Stimulated activated CD4-positive, alpha-beta T cell treated with anti-CD3 and anti-CD28 coated beads, Interleukin-4, amount 100 ng/mL, for 48 hours (primary cell): ENCODE measurements at regions not wholly inside any gene's neighbourhood (a gene's known extent, or its start where the extent isn't known, plus 50 kb on each side); places are given as distances from the start of the nearest gene placed in this dataset.

Experiments used
- DNase-seq, 2 donors: peaks; one replicate each; pipeline ENCODE4 v3.0.0-alpha.2; 2020; ENCODE audit warnings: low read depth in 2 of 2

DNA sequence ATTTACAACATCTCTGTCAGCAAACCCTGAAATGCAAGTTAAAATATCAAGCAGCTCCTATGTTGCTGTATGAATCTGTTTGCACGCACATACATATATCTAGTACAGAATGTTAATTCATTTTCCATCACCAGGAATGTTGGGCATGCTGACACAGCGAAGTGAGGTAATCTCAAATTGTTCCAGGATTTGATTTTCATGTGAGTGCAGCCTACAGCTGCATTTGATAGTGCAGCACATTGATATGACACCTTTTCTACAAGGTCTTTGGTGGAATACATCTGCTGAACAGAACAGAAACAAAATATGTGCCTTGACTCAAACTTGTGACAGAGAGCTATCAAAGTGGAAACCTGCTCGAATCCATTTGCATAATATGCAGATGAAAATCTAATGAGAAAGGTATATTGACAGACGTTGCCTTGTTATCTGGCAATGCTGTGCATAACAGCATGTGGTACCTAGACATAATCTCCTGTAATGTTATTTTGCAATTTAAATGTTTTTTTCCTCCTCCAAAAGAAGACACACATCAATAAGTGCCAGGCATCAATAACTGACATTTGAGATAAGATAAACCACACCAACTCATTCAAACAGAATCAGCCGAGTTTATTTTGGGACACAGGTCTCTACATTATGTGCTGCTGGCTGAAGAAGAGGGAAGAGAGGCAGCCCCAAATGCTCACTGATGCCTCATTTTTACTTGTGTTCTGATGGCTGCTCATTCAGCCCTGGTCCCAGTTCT lies 512.2 kb downstream of the ZNF608 start:
- no peak for DNase-seq

DNA sequence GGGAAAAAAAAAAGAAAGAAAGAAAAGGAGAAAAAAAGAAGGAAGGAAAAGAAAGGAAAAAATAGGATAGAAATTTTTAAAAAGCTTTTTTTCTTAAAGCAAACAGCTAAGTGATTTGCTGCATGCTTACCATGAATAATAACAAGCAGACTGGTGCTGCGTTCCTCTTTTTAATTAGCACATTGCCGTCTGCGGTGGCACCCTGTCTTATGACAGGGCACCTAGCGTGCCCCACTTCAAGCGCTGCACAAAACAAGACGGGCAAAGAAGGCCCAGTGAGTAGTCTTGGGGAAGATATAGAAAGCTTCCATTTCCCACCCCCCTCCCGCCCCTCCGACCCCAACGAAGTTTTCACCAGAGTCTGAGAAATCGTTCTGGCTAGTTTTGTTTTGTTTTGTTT lies 513.9 kb downstream of the ZNF608 start:
- DNase-seq = no peak

DNA sequence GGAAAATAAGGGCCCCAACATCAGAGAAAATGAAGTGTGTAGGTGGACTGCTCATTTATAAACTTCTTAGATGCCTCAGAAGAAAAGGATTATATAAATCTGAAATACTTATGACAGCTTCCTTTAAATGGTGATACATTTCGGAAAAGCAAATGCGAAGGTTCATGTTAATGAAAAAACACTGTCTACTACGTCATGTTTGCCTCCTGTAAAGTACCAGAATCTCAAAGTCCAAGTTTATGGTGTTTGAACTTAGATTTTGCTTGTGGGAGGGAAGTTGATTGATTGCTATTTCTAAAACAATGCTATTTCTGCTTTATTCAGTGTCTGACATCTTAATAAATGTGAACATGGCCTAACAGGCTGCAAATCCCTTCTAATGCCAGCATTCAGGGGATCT lies 514.6 kb downstream of the ZNF608 start:
- no peak for DNase-seq

DNA sequence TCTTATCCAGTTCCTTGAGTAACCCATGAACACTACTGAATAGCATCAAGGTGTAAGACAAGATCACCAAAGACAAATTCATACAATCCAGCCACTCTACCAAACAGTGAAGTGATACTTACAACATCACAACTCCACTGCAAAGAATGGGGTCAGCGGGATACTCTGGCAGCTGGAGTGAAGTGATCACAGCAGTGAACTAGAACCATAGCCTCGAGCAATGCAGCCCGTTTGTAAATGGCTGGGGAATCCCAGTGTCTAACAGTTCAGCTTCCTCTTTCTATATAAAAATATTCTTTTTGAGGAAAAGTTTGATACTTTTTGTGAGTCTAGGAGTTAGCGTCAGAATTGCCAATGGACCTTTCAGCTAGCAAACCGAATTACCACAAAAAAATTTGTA lies 515.2 kb downstream of the ZNF608 start:
- no peak for DNase-seq

DNA sequence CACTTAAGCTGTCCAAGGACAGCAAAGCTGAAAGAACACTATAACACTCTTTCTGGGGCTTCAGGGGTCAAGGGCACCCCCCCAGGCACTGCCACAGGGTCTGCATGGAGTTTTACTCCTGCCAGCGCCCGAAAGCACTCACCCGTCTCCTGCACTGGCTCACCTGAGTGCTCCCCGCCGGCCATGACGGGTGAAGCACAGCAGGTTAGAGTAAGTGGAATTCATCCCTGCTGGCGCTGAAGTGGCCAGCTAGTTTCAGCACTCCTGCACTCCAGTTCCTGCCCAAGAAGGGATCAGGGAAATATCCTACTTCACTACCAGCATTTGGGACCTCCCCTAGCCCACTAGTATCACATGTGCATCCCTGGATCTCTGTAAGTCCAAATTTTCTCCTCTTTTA lies 516.0 kb downstream of the ZNF608 start:
- no peak for DNase-seq

DNA sequence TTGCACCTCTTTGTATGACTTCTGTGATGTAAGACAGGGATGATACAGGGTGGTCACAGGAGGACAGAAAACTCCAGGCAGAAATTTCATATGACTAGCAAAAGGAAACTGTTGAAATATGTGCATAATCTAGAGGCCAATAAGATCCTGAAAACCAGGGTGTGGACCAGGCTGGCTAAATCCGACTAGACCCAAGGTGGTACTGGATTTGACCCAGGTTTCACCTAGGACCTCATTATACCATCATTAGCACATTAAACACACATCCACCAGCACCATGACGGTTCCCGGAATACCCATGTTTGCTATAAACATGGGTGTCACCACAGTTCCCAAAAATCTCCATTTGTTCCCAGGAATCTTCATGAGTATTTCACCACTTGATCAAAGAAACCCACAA lies 517.1 kb downstream of the ZNF608 start:
- no peak for DNase-seq

DNA sequence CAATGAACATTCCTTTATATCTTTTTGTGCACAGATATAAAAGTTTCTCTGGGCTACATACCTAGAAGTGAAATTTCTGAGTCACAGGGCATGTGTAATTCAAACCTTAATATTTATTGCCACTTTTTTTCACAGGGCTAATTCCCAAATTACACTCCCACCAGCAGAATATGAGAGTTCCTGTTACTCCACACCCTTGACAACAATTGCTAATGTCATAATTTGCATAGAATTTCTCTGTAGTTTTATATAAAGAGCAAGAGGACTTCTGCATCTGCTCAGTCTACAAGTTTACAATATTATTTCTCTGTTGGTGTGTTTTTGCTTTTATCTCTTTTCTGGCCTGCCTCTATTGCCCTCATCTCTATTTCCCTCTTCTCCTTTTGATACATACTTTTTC lies 518.5 kb downstream of the ZNF608 start:
- no peak for DNase-seq

DNA sequence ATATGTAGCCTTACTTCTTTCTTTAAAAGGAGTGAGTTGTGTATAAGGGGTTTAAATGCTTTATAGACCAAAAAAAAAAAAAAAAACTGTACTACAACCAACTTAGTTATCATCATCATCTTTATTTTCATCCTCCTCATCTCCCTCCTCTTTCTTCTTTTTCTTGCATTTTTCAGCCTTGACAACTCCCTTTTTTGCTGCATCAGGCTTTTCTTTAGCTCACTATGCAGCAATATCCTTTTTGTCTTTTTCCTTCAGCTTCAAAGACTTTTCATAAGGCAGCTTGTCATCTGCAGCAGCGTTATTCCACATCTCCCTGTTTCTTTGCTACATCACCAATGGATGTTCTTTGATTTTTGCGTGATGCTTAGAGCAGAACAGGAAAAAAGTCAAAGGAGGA lies 526.0 kb downstream of the ZNF608 start:
- no peak for DNase-seq

DNA sequence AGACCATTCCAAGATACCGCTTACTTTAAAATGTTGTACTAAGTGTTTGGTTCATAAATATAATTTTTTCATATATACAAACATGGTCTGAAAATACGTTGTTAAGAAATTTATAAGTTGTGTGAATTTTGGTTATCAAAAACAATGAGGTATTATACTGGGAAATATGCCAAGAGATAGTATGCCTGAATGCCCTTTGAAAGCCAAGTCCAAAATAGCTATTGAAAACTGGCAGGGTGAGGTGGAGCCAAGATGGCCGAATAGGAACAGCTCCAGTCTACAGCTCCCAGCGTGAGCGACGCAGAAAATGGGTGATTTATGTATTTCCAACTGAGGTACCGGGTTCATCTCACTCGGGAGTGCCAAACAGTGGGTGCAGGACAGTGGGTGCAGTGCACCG lies 533.5 kb downstream of the ZNF608 start:
- no peak for DNase-seq

DNA sequence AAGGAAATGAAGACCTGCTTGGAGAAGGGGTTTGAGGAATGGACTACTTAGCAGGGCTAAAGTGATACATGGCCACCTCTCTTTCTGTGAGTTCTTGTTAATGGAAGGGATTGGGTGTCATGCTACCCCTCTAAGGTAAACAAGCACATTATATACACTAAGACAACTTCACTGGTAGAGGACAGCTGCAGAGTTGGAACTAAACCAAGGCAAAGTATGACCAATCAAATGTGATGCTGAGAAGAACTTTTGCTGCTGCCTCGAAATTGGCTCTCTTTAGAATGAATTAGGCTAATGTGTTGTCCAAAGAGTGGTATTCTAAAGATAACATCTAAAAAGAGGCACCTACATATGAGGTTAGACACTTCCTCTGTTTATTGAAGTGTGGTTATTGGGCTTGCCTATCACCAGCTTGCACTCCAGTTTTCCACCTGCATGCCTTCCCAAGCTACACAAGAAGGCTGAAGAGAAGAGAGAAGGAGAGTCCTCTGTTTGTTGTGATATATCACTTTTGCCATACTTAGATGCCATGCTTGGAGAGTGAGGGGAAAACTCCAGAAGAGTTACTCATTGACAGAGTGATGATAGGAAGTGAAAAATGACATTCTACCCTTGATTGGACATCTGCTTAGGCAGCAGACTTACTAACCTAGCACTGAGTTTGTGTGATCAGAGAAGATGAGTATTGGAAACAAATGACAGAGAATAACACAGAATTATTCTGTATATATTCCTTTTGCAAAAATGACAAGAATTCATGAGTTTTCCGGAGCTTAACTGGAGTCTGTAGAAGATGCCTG lies 536.1 kb downstream of the ZNF608 start:
- DNase-seq = no peak

DNA sequence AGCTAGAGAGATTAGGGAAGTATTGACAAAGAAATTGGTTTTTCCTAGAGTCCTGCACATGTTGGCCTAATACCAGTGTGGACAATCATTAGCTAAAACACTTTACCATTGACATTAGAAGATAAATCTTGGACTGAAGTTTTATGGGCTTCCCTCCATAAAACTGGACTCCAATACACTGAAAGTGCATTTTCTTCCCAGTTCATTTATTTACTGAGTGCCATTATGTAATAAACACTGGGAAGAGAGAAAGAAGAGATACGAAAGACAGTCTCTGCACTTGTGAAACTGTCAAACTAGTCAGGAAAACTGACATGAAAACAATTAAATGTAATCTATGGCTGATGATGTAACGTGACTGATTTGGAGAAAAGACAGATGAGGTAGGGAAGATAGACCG lies 539.3 kb downstream of the ZNF608 start:
- DNase-seq = no peak

DNA sequence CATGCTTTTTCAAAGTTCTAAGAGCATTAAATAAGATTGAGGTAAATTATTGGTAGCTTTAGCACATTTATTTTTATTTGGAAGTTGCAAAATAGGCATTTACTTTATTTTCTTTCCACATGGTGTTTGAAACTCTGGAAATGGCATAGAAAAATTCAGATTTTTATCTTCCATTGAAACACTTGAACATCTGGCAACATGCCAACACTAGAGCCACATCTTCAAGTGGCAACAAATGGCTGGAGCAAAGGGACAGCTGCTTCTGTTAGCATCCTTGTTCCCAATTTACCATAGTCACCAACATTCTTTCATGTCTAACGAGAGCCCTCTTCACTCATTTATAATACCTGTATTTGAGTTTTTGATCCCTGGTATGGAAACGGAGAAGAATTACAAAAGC lies 539.9 kb downstream of the ZNF608 start:
- no peak for DNase-seq

DNA sequence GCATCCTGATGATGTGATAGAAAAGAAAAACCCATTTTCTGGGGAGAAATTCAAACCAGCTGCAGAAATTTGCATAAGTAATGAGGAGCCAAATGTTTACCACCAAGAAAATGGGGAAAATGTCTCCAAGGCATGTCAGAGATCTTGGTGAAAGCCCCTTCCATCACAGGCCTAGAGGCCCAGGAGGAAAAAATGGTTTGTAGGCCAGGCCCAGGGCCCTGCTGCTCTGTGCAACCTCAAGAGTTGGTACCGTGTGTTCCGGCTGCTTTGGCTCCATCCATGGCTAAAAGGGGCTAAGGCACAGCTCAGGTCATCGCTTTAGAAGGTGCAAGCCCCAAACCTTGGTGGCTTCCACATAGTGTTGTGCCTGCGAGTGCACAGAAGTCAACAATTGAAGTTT lies 543.1 kb downstream of the ZNF608 start:
- no peak for DNase-seq

DNA sequence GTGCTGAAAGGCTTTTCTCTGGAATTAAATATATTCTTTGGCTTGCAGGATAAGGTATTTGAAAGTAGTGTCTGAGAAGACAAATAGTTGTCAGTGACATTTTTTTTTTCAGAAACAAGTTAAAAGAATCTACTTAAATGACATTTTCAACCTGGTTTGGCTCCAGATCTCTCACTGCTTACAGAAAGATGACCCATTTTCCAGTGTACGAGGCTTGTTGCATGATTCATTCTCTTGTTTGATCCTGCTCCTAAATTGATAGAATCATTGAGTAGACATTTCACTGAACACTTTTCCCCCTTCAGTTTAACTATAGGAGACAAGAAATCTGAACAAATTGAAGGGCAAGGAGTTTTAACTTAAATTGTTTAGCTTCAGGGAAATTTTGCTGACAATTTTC lies 546.1 kb downstream of the ZNF608 start:
- DNase-seq = no peak

DNA sequence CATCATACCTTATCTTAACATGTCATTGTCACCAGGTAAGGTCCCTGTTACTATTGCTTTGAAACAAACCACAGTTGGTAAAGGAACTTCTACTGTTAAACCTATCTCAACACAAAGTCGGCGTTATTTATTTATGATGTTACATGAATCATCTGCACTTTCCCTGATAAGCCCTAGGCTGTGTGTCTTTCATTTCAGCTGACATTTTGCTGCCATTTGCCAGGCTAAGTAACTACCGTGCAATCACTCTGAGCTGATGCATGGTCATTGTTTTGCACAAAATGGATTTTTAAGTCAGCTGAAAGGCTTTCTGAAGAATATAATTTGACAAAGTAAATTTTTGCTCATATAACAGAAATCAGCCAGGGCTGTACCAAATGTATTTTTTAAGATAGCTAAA lies 546.5 kb downstream of the ZNF608 start:
- no peak for DNase-seq

DNA sequence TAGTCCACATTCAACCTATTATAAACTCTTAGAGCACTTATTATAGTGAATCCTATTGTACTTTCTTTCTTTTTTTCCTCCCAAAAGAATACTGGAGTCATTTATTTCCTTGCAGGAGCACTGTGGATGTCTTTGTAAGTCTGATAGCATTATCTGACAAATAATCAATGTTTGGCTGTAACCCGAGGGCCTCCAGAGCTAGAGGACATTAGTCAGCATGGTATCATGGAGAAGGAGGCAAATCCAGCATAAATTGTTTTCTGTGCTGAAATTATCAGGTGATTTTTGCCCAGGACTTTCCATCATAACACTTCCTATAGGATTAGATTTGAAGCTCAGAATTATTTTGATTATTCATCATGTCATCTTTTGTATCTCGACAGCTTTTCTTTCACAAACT lies 551.0 kb downstream of the ZNF608 start:
- no peak for DNase-seq

DNA sequence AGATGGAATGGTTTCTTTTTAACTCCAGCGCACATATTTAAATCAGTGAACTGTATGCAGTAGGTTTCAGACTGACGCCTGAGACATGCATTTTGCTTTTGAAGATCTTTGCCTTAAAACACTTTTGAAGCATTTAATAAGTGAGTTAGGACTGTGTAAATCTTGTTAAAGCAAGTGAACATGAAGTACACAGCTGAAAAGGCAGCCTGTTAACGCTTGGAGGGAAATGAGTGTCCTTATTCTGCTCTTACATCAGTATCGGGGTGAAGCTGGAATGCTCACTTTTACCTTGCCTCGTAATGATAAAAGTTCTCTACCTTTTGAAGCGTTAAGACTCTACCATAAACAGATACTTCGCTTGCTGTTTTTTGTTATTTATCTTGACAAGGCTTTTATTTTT lies 552.2 kb downstream of the ZNF608 start:
- DNase-seq = no peak

DNA sequence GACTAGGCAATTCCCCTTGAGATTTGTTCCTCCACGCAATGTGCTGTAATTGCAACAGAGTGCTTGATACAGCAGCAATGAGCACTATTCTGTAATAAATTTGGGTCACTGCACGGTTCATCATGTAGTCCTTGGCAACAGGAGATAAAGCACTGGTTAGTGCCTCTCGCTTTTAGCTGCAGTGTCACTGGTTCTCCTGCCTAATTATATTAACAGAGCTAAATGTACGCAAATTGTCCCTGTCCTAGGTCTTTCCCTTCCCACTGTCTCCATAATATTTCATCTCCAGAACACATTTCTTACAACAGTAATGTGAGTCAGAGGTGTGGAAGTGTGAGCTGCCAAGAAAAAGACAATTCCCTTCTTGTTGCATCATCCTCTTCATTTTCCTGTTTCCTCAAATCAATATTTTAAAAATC lies 553.1 kb downstream of the ZNF608 start:
- DNase-seq = no peak

DNA sequence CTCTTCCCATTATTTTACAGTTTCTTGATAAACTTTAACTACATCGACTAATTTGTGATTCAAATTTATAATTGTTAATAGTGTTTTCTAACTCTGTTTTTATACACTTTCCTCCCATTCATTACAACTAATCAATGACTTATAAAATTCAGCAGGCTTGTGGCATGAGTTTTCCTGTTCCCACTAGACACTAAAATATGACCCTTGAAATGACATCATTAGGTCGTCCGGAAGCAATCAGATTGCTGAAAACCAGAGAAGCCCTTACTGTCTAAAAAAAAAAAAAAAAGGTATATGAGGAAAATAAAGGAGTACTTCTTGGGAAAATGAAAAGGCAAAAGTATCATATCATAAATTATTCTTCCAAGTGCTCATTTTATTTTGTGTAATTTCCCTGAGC lies 553.7 kb downstream of the ZNF608 start:
- no peak for DNase-seq

DNA sequence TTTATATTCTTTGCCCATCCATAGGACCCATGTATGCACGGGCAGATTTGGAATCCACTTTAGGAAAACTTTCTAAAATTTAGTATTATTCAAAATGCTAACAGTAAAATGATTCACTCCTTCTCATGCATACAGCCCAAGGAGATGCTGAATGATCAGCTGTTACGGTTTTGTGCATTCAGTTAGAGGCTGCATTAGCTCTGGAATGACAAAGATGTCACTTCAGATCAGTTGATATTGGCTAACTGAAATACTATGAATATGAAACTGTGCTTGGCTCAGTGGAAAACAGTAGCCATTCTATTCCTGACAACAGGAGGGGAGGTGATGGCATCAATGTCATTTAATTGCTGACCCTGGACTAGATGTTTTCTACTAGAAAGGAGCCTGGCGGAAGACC lies 560.7 kb downstream of the ZNF608 start:
- no peak for DNase-seq

DNA sequence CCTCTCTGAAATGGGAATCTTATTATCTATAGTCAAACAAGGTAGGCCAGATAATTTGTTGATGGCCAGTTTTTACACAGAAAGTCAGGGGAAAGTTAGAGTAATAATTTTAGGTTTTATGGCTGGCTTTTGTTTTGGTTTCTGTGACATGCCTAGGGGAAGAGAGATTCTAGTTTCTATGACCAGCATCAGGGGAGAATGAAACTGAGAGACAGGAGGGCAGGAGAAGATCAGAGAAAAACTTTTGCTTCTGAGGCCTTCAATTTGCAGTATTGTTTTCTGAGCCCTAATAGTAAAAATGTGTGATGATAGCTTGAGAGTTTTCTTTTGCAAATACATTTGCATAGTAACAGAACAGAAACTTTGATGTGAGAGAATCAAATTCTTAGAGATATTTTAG lies 564.3 kb downstream of the ZNF608 start:
- DNase-seq = no peak

DNA sequence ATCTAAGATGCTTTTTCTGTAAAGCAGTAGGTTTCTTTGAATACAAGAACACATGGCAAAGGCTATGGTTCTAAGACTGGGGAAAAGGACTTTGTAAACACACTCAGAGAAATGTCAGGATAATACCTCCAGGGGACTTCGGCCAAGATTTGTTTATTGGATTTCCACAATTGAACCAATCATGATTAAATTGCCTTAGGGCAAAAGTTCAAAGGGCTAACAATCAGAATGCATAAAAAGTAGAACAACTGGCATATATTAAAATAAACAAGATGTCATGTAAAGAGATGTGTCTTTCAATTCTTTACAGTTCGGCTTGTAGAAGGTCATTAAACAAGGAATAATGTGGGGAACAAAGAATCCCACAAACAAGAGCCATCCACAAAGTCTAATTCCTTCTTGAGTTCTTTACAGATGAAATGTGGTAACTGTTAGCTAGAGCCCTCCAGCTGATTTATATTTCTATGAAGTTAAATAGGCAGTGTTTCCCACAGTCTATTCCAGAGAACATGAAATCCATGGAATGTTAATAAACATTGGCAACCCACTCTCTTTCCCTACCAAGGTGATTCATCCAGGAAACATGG lies 565.5 kb downstream of the ZNF608 start:
- DNase-seq = no peak

DNA sequence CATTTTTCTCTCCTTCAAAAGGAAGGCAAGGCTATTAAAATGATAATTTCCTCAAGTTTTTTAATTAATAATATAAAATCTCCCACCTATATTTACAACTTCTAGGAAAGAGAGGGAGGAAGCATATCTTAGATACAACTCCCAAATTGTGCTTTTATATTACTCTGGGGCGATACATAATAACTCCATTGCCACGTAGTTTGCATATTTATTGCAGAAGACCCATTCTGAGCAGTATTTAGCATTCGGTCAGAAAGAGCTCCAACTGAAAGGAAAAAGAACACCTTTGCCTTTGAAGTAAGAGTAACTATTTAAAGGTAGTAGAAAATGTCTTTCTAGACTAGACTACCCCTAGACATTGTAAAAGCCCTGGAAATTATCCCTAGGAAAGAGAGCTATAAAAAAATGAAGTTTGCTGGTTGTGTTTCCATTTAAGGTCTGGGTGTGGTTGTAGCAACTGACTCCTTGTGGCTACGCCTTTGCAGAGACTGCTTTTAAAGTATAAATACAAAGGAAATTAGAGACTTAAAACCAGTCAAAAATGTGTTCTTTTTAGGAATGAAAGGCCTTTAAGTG lies 566.1 kb downstream of the ZNF608 start:
- DNase-seq = no peak
